Neural cell (in vitro differentiated cells): ENCODE measurements at regions not wholly inside any gene's neighbourhood (a gene's known extent, or its start where the extent isn't known, plus 50 kb on each side); places are given as distances from the start of the nearest gene placed in this dataset.

Experiments
- H2AFZ ChIP-seq: fragments of 200-600, 300-800 bp; sonication (generic), shearing (Covaris generic); 2 replicates; pipeline ENCODE4 v1.6.0; 2014; ENCODE audit warnings: low read depth, mild to moderate bottlenecking, antibody characterized with exemption, low read length, moderate library complexity
- H3F3A ChIP-seq: fragments of 200-600 bp; shearing (Covaris generic); 2 replicates; pipeline ENCODE4 v1.6.1; 2016; ENCODE audit warnings: mild to moderate bottlenecking, moderate library complexity, mixed read lengths, antibody characterized with exemption, low read length; ENCODE audit not compliant: insufficient read depth, poor library complexity, severe bottlenecking
- H3K27ac ChIP-seq: fragments of 200-600, 300-800 bp; sonication (generic), shearing (Covaris generic); 2 replicates; pipeline ENCODE4 v1.5.1; 2014; ENCODE audit warnings: mild to moderate bottlenecking, low read length, moderate library complexity
- H3K27me3 ChIP-seq: fragments of 300-800, 200-600 bp; sonication (generic), shearing (Covaris generic); 2 replicates; pipeline ENCODE4 v1.6.0; 2014; ENCODE audit warnings: mild to moderate bottlenecking, low read depth, low read length, moderate library complexity; ENCODE audit not compliant: insufficient read depth
- H3K36me3 ChIP-seq: fragments of 300-800, 200-600 bp; sonication (generic), shearing (Covaris generic); 2 replicates; pipeline ENCODE4 v1.5.1; 2014; ENCODE audit warnings: mild to moderate bottlenecking, antibody characterized with exemption, low read length, moderate library complexity; ENCODE audit not compliant: insufficient read depth
- H3K4me2 ChIP-seq: fragments of 300-800, 200-600 bp; sonication (generic), shearing (Covaris generic); 2 replicates; pipeline ENCODE4 v1.6.0; 2014; ENCODE audit warnings: mild to moderate bottlenecking, low read length
- H3K4me3 ChIP-seq: fragments of 300-800, 200-600 bp; sonication (generic), shearing (Covaris generic); 2 replicates; pipeline ENCODE4 v1.5.1; 2014; ENCODE audit warnings: mild to moderate bottlenecking, low read length, moderate library complexity
- H3K79me2 ChIP-seq: fragments of 200-600 bp; shearing (Covaris generic); replicated peaks from 2 replicates; pipeline ENCODE4 v1.6.0; 2014; ENCODE audit warnings: mild to moderate bottlenecking, low read length, moderate library complexity; ENCODE audit not compliant: insufficient read depth
- H3K9ac ChIP-seq: fragments of 300-800, 200-600 bp; sonication (generic), shearing (Covaris generic); 2 replicates; pipeline ENCODE4 v1.6.1; 2016; ENCODE audit warnings: mild to moderate bottlenecking, low read length, mixed read lengths
- H3K9me2 ChIP-seq: fragments of 200-600 bp; shearing (Covaris generic); 2 replicates; pipeline ENCODE4 v1.6.1; 2016; ENCODE audit warnings: mild to moderate bottlenecking, low read length, mixed read lengths; ENCODE audit not compliant: insufficient read depth
- H3K9me3 ChIP-seq: fragments of 200-600, 300-800 bp; sonication (generic), shearing (Covaris generic); 2 replicates; pipeline ENCODE4 v1.6.1; 2016; ENCODE audit warnings: mild to moderate bottlenecking, mixed run types, low read length, moderate library complexity, mixed read lengths
- H4K20me1 ChIP-seq: fragments of 200-600 bp; shearing (Covaris generic); 2 replicates; pipeline ENCODE4 v1.6.1; 2016; ENCODE audit warnings: mild to moderate bottlenecking, mixed run types; ENCODE audit not compliant: insufficient read depth
- CTCF ChIP-seq: fragments of 450-650 bp; IDR thresholded peaks from 2 replicates; pipeline ENCODE4 v1.5.1; 2014; ENCODE audit warnings: antibody characterized with exemption, mild to moderate bottlenecking, moderate library complexity; ENCODE audit not compliant: poor library complexity, severe bottlenecking
- EP300 ChIP-seq: fragments of 450-650 bp; conservative IDR thresholded peaks from 2 replicates; pipeline ENCODE4 v1.6.1; 2014; ENCODE audit warnings: antibody characterized with exemption, mild to moderate bottlenecking, moderate library complexity; ENCODE audit not compliant: poor library complexity, severe bottlenecking
- EZH2 ChIP-seq: fragments of 200-600, 300-800 bp; shearing (Covaris generic), sonication (generic); IDR thresholded peaks from 2 replicates; pipeline ENCODE4 v1.6.1; 2014; ENCODE audit warnings: antibody characterized with exemption, low read length, borderline replicate concordance, mild to moderate bottlenecking; ENCODE audit not compliant: insufficient read depth, poor library complexity, severe bottlenecking
- MXI1 ChIP-seq: fragments of 450-650 bp; conservative IDR thresholded peaks from 2 replicates; pipeline ENCODE4 v1.6.1; 2014; ENCODE audit warnings: antibody characterized with exemption, mild to moderate bottlenecking; ENCODE audit not compliant: poor library complexity, severe bottlenecking
- POLR2AphosphoS5 ChIP-seq: IDR thresholded peaks from 2 replicates; pipeline ENCODE4 v1.6.1; 2012
- RAD21 ChIP-seq: fragments of 450-650 bp; conservative IDR thresholded peaks from 2 replicates; pipeline ENCODE4 v1.6.1; 2014; ENCODE audit warnings: antibody characterized with exemption, mild to moderate bottlenecking, moderate library complexity
- SMC3 ChIP-seq: fragments of 450-650 bp; conservative IDR thresholded peaks from 2 replicates; pipeline ENCODE4 v1.6.1; 2014; ENCODE audit warnings: antibody characterized with exemption, mild to moderate bottlenecking, moderate library complexity; ENCODE audit not compliant: poor library complexity
- TAF1 ChIP-seq: IDR thresholded peaks from 2 replicates; pipeline ENCODE4 v1.6.1; 2012; ENCODE audit warnings: low read depth
- TF ChIP-seq, protein P1 (sequence below): IDR thresholded peaks from 2 replicates; pipeline ENCODE4 v1.6.1; 2012; ENCODE audit warnings: borderline replicate concordance

DNA sequence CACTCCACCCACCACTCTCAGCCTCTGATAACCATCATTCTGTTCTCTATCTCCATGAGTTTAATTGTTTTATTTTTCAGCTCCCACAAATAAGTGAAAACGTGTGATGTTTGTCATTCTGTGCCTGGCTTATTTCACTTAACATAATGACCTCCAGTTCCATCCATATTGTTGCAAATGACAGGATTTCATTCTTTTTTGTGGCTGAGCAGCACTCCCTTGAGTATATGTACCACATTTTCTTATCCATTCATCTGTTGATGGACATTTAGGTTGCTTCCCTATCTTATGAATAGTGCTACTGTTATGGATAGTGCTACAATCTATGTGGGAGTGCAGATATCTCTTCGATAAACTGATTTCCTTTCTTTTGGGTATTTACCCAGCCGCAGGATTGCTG, 103.3 kb upstream of the PDE7B start:
- no peak overlapping the region for H3K27ac ChIP-seq
- no peak for TF ChIP-seq RAD21
- TF ChIP-seq POLR2AphosphoS5 = no peak
- TF ChIP-seq, protein P1, sequence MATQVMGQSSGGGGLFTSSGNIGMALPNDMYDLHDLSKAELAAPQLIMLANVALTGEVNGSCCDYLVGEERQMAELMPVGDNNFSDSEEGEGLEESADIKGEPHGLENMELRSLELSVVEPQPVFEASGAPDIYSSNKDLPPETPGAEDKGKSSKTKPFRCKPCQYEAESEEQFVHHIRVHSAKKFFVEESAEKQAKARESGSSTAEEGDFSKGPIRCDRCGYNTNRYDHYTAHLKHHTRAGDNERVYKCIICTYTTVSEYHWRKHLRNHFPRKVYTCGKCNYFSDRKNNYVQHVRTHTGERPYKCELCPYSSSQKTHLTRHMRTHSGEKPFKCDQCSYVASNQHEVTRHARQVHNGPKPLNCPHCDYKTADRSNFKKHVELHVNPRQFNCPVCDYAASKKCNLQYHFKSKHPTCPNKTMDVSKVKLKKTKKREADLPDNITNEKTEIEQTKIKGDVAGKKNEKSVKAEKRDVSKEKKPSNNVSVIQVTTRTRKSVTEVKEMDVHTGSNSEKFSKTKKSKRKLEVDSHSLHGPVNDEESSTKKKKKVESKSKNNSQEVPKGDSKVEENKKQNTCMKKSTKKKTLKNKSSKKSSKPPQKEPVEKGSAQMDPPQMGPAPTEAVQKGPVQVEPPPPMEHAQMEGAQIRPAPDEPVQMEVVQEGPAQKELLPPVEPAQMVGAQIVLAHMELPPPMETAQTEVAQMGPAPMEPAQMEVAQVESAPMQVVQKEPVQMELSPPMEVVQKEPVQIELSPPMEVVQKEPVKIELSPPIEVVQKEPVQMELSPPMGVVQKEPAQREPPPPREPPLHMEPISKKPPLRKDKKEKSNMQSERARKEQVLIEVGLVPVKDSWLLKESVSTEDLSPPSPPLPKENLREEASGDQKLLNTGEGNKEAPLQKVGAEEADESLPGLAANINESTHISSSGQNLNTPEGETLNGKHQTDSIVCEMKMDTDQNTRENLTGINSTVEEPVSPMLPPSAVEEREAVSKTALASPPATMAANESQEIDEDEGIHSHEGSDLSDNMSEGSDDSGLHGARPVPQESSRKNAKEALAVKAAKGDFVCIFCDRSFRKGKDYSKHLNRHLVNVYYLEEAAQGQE = no peak
- TF ChIP-seq TAF1 = no peak
- no peak overlapping the region for H2AFZ ChIP-seq
- no peak overlapping the region for H3K4me2 ChIP-seq
- no peaks in the 10 kb centered on the region for H3K79me2 ChIP-seq
- no peaks in the 10 kb centered on the region for H3K9me2 ChIP-seq
- H3K36me3 ChIP-seq = no peaks in the 10 kb centered on the region
- H3K4me3 ChIP-seq = no peak overlapping the region
- no peaks in the 10 kb centered on the region for H3K9me3 ChIP-seq
- H3F3A ChIP-seq = no peaks in the 10 kb centered on the region
- H3K27me3 ChIP-seq = no peaks in the 10 kb centered on the region
- no peaks in the 10 kb centered on the region for H4K20me1 ChIP-seq
- H3K9ac ChIP-seq = no peak overlapping the region

GRCh38 chr6:135750081-135750480, 101.4 kb upstream of the PDE7B start:
- no peaks in the 10 kb centered on the region for H3K27me3 ChIP-seq
- H3K9ac ChIP-seq = no peak overlapping the region
- H3K79me2 ChIP-seq = no peaks in the 10 kb centered on the region
- H4K20me1 ChIP-seq = no peaks in the 10 kb centered on the region
- H3K4me3 ChIP-seq = no peak overlapping the region
- TF ChIP-seq SMC3 (no peak), MXI1 (no peak), CTCF (no peak), EZH2 (no peak), POLR2AphosphoS5 (no peak), EP300 (no peak), RAD21 (no peak), TAF1 (no peak)
- TF ChIP-seq, protein P1 = no peak
- H3K27ac ChIP-seq = no peak overlapping the region
- H3K9me3 ChIP-seq = no peaks in the 10 kb centered on the region
- H3K4me2 ChIP-seq = no peak overlapping the region
- no peak overlapping the region for H2AFZ ChIP-seq
- H3K9me2 ChIP-seq = no peaks in the 10 kb centered on the region
- no peaks in the 10 kb centered on the region for H3K36me3 ChIP-seq
- no peaks in the 10 kb centered on the region for H3F3A ChIP-seq
